ENCODE measurements at regions not wholly inside any gene's neighbourhood (a gene's known extent, or its start where the extent isn't known, plus 50 kb on each side); places are given as distances from the start of the nearest gene placed in this dataset.
"Not testable (repeated sequence)": the region's sequence is repeated elsewhere in the genome, so short reads cannot be mapped to it uniquely, and the experiment has no call there.

DNA sequence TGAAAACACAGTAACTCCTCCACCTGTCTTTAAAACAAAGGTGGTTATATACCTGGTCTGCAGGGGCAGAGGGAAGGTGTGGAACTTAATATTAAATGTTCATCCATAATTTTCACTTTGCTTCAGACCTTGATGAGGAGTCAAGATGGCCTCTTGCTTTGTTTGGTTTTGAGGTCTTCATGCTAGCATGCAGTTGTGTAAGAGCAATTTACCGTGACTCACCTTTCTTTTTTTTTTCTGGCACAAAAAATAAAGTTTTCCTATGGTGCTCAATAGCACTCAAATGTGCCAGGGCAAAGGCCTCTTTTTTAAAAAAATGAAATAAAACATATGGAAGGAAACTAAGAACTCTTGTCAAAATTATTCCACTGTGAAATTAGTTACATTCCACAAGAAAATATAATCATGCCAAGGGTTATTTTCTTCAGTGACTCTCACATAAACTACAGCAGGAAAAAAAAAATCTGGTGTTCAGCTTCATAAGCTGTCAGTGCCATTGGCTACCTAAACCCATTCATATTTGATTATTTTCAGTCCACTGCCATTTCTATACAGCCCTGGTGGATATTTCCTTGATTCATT, 128.2 kb downstream of the SLC7A11 start:
- ATAC-seq = no peak

DNA sequence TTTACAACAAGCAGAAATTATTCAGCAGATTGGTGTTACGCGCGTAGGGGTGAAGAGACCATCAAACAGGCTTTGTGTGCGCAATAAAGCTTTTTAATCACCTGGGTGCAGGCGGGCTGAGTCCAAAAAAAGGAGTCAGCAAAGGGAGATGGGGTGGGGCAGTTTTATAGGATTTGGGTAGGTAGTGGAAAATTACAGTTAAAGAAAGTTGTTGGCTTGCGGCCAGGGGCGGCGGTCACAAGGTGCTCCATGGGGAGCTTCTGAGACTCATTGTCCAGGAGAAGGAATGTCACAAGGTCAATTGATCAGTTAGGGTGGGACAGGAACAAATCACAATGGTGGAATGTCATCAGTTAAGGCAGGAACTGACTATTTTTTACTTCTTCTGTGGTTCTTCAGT, 129.3 kb downstream of the SLC7A11 start:
- ATAC-seq = not testable (repeated sequence)

DNA sequence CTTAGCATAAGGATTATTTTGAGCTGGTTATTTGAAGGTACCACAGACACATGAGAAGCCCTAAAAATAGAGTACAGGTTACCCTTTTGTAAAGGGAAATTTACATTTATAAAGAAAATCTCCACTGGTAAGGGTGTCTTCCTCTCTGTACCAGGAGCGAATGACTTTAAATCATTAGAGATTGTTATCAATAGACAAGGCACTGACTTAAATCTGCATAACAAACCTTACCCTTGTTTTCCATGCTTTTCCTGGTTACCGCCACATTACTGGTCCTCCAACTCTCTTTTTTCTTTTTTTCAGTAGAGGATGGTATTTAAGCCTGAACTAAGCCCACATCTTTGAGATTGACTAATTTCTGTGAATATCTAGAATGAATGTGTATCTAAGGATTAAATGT, 129.8 kb downstream of the SLC7A11 start:
- no peak for ATAC-seq

DNA sequence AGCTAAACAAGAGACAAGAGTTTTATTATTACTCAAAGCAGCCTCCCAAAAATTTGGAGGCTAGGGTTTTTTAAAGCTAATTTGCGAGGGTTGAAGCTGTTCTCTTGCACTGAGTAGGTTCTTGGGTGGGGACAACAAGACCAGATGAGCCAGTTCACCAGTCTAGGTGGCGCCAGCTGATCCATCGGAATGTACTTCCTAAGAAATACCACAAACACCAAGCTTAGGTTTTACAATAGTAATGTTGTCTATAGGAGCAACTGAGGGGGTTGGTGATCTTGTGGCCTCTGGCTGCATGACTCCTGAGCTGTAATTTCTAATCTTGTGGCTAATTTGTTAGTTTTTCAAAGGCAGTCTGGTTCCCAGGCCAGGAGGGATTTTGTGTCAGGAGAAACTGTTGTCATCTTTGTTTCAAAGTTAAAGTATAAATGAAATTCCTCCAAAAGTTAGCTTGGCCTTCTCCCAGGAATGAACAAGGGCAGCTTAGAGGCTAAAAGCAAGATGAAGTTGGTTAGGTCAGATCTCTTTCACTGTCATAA, 130.6 kb downstream of the SLC7A11 start:
- peak; percentile 92 for ATAC-seq

DNA sequence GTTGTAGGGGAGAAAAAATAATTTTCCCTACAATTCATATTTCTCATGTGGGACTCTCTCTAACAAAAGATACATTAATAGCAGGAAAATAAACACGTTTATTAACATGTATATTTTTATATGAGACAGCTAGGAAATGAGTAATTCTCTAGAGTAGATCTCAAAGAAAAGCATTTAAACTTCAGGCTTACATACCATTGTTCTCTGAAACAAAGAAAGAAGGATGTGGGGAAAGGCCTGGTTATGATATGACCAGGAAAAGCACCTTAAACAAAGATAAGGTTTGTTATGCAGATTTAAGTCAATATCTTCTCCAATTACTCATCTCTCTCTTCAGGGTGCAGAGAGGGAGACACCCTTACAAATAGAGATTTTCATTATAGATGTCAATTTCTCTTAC, 131.3 kb downstream of the SLC7A11 start:
- peak; percentile 68 for ATAC-seq

DNA sequence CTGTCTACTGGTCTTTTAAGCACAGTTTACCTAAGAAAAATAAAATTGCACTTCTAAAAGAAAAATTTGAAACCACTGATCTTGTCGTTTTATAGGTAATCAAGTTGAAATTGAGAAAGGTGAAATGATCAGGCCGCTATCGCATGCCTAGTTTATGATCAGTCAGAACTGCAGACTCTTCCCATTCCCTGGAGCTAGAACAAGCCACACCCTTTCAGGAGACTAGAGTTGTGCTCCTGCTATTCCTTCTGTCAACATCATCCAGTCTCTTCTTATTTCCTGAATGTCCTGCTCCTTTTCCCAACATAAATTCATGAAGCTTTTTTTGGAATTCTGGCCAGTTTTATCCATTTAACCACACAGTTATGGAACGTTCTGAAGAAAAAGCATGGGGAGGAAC, 135.1 kb downstream of the SLC7A11 start:
- ATAC-seq = no peak

DNA sequence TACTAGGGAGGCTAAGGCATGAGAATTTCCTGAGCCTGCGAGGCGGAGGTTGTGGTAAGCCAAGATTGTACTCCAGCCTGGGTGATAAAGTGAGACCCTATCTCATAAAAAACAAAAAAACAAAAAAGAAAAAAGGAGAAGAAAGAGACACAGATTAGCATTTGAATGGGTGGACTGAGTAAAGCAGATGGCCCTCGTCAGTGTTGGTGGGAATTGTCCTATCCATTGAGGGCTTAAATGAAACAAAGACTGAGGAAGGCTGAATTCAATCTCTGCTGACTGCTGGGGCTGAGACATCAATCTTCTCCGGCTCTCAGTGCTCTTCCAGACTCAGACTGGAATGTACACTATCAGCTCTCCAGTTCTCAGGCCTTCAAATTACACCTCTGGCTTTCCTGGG, 136.8 kb downstream of the SLC7A11 start:
- no peak for ATAC-seq

DNA sequence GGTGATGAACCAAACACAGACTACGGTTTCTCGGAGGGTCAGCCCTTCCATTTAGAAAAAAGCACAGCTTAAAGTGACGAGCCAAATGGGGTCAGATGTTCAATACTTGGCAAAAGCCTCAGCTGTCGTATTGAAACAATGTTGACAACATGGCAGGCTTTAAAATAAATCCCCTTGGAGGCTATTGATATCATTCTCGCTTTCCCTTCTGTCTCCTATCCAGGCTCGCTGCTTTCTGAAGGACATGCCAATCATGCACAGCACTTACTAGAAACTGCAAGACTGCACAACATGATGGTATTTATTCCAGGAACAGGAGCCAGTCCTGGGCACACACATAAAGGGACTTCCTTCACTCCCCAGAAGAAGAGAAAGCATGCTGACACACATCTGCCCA, 137.9 kb downstream of the SLC7A11 start:
- ATAC-seq = no peak

DNA sequence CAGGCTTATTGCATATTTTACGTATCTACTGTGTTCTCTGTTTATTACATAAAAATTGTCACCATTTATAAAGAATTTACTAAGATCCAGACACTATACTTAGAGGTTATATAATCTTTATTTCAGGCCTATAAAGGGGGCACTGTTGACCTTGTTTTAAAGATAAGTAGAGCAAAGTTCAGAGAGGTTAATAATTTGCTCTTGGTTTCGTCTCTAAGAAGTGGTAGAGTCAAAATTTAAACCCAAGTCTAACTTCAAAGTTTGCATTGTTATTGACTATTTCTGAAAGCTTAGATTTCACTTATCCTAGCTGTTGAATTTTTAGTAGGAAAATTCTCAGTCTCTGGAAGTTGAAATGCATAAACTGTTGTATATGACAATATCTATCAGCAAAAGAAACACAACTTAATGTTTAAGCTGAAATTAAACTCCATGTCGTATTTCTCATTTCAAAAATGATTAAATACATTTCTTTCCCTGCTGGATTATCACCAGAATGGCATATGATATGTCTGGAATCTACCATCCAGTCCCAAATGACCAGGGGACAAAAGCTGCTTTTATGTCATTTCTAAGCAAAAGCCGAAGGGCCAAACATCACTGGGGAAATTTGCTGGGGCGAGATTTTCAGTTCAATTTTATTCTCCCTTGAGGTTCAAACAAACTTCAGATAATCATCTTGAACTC, 138.4 kb downstream of the SLC7A11 start:
- no peak for ATAC-seq

DNA sequence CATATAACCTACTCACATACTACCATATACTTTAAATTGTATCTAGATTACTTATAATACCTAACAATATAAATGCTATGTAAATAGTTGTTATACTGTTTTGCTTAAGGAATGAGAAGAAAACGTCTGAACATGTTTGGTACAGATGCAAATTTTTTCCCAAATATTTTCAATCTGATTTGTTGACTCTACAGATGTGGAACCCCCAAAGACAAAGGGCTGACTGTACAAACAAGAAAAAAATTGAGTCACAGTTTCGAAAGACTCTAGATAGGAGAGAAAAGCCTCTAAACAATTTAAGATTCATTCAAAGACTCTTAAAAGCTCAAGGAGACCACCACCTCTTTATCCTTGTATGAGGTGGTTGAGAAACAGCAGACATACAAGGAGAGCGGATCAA, 142.8 kb downstream of the SLC7A11 start:
- no peak for ATAC-seq

DNA sequence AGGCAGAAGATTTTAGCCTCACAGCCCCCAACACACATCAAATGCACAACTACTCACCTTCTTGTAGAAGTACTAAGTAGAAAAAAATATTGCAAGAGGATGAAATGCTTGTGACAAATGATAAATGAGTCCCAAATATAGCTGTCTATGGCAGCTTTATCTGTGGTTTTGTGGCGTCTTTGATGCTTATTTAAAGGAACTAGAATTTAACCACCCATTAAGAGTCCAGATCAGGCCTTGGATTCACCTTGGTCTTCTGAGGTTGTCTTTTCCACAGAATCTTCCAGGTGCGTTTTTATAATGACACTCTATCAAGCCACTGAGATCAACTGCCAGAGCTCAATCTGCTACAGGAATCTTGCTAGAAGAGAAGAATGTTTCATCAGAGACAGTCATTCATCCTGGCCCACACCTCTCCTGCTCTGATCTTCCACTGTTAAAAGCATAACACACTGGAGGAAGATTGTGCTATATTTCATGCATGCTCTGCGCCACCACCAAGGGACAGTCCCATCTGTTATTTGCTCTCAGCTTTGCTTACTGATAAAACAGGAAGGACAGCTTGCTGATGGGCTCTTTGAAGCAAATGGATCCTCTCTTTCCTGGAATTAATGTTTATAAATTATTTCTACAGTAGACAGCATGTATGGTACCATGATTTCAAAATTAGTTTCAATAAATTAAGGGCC, 144.1 kb downstream of the SLC7A11 start:
- ATAC-seq = peak; percentile 58

DNA sequence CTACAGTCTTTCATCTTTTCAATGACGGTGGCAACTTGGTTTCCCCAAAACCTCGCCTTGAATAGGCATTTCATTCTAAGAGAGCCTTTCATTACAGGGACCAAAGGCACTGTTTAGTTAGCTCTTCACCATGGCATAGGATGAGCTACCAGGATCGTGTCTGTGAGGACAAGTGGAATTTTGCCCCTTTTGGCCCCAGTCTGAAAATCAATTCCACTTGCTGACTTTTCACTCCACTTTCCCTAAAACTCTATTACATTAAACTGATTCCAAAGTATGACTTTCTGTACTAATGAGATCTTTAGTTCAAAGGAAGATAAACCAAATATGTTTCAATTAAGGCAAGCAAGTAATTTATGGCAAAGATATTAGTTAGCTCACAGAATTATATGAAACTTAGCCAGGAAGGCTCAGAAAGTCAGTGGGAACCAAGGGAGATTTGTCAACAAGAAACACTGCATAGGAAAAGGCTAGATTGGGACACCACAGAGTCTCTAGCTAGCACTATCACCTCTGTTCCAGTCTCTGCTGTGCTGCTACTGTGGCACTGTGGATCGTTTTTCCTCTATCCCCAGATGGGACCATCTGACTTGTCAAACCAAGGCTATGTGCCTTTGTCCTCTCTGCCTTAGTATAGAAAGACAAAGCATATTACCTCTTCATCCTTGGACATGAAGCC, 145.6 kb downstream of the SLC7A11 start:
- no peak for ATAC-seq

DNA sequence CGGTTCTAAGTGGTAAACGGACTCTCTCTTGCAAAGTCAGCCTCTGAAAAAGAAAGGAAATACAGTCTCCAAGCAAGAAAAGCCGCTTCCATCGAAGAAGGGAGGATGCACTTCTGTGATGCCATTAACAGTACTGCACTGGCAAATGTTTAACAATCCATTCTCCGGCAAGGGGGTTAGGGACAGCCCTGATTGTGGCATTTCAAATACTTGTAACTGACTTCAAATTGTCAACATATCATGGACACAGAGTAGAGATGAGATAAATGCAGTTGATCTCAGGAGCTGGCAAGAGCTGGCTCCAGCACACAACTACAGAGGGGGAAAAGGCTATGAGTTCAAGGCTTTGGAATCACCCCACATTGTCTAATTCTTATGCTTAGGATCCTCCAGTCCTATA, 146.8 kb downstream of the SLC7A11 start:
- ATAC-seq = no peak

DNA sequence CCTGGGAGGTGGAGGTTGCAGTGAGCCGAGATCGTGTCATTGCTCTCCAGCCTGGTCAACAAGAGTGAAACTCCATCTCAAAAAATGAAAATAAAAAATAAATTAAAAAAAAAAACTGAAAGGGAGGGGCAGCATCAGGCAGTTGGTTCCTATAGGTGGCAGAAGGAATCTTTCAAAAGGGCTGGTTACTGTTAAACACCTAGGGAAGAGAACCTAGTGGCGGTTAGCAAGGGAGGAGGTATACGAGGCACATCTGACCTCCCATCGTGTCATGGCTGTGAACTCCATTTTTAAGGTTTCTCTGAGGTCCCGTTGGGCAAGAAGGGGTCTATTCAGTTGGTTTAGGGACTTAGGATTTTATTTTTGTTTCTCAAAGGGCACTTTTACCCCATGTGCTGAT, 150.1 kb downstream of the SLC7A11 start:
- ATAC-seq = no peak

DNA sequence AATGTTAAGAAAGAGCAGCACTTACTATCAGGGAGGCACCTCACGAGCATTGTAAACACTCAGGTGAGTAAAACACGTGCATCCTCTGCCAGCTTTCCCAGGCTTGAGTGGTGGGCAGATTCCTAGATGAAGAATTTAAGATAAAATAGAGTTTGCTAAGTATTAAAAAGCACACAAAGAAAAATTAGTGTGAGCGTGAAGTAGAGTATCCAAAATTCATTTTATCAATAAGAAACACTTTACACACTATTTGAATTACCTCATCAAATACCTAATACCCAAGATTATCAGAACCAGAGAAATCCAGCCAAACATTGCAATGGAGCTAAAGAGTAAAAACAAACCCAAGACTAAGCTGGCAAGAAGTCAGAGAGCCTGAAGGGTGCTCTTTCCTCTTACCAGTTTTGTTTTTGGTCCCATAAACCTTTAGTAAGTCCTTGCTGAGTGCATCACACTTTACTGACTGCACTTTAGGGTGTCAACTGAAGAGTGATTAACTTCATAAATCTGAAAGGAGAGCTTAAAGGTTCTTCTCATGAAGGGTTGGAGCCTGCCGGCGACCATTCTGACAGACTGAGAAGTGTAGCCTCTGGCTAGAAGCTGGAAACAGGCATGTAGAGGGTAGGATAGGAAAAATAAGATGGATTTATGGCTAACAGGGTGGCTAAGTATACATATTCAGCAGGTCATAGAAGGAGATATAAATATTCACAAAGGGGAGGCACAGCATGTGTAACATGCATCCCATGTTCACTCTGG, 151.1 kb downstream of the SLC7A11 start:
- ATAC-seq = no peak

DNA sequence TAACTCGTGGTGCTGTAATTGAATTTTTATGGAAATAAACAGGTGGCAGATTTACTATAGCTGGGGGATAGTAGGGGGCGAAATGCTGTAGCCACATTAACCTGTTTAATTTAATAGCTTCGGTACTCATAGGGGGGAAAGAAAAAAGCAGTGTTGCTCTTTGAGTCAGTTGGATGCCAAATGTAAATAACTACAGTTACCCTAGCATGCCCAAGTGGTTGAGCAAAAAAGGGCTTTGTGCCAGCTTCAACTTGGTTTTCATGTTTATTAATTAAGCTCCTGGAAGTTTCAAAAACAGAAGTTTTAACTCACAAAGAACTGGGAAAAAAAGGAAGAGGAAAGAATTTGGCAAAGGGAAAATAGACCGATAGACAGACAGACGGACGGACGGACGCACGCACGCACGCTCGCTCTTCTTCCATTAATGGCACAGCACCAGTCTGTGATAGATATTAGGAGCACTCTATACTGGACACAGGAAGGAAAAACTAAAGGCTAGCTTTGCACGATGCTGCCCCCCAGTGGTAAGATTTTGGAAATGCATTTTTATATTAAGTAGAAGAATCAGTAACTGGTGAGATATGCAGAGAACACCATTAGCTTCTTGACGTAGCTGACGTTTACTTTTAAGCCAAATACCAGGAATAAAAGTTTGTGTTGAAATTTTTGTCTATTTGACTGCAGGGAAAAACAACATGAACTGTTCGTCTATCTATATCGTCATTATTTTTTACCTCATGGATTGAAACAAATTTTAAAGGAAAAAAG, 151.8 kb downstream of the SLC7A11 start:
- ATAC-seq = peak; percentile 91

DNA sequence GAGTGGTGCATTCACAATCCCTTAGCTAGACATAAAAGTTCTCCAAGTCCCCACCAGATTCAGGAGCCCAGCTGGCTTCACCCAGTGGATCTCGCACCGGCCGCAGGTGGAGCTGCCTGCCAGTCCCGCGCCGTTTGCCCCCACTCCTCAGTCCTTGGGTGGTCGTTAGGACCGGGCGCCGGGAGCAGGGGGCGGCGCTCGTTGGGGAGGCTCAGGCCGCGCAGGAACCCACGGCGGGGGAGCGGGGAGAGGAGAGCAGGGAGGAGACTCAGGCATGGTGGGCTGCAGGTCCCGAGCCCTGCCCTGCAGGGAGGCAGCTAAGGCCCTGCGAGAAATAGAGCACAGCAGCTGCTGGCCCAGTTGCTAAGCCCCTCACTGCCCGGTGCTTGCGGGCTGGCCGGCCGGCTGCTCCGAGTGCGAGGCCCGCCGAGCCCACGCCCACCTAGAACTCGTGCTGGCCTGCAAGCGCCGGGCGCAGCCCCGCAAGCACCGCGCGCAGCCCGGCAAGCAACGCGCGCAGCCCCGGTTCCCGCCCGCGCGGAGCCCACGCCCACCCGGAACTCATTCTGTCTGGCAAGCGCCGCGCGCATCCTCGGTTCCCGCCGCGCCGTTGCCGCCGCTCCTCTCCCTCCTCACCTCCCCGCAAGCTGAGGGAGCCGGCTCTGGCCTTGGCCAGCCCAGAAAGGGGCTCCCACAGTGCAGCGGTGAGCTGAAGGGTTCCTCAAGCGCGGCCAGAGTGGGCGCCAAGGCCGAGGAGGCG, 153.5 kb downstream of the SLC7A11 start:
- no peak for ATAC-seq

DNA sequence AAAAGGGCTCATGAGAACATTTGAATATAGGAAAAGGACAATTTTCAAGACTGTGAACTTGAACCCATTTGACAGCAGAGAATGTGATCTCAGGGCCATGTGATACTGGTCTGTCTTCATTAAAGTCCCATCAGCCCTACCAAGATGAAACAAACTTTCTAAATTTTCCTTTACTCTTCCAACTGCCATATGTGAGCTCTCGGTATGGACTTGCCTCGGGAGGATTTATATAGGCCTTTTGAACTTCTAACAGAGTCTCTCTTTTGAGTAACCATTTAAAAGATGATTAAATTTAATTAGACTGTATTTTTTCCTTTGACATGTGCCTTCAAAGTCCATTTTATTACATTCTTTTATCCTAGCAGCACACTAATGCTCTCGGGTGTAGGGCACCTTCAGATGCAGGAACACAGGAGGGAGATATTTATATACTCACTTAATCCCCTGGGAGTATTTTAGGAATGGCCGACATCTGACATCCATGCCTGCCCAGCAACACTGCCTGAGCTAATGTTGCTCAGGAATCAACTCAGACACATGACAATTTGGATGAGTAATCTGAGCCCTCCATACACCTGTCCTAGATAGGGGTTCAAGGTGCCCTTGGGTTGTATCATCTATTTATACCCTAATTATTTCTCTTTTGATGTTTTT, 155.0 kb downstream of the SLC7A11 start:
- ATAC-seq = no peak

DNA sequence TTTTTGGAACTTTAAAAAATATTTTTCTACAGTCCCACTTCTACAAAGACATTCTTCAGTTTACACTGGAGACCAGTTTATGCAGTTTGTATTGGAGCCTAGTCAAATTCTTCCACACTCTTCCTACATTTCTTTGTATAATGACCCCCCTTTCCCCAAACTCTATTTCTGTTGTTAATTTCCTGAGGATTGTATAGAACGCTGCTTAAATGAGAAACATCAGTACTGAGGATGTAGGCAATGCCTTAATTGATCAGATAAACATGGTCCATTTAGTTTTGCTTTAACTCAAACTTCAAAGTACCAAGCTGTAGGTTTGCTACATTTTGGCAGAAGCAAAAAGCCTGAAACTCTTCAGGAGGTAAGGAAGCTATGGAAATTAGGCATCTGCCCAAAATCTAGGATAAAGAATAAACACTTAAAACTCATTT, 155.5 kb downstream of the SLC7A11 start:
- no peak for ATAC-seq

DNA sequence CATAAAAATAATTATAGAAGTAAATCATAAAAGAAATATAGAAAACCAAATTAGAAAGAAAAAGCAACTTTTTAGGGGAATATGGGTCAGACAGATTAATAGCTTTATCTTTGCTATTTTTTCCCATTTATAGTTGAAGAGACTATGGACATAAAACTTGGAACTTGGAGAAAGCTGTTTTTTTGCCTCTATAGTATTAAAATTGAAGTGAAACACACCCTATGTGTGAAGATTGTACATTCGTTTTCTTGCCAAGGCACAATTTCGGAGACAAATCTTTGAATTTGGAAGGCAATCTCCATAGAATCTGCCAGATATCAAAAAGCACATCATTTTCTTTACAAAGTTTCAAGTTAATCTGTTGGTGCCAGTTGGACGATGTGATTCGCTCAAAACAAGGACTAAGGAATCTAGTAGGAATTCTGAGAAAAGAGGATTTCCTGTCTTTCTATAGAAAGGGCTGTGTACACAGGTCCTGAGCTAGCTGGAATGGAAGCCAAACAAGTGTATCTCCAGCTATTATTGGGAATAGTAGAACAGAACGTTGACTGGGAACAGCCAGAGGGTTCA, 156.3 kb downstream of the SLC7A11 start:
- ATAC-seq = no peak
